Ammon's horn (tissue), 1 donor: ENCODE measurements at regions not wholly inside any gene's neighbourhood (a gene's known extent, or its start where the extent isn't known, plus 50 kb on each side); places are given as distances from the start of the nearest gene placed in this dataset.
"Not testable (repeated sequence)": the region's sequence is repeated elsewhere in the genome, so short reads cannot be mapped to it uniquely, and the experiment has no call there.

ENCODE experiments used
- DNase-seq: peaks from one replicate; pipeline ENCODE4 v3.0.0-alpha.2; 2016; ENCODE audit warnings: low spot score

DNA sequence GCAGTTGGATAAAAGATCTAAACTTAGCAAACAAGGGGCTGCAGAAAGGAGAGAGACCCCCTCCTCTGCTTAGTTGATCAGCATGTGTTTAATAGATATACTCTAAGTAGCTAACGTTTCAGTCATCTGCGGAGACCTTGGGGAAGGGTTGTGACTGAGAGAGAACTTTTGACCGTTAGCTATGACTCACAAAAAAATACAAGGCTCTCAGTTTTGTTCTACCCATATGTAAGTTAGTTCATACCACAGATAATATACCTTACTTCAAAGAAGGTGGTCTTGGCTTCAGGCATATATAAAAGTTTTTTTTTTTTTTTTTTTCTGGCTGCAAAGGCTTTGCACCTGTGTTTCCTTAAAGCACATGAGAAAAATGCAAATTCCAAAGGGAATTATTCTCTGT is 258.9 kb downstream of the GJA1 start:
- no peak for DNase-seq

DNA sequence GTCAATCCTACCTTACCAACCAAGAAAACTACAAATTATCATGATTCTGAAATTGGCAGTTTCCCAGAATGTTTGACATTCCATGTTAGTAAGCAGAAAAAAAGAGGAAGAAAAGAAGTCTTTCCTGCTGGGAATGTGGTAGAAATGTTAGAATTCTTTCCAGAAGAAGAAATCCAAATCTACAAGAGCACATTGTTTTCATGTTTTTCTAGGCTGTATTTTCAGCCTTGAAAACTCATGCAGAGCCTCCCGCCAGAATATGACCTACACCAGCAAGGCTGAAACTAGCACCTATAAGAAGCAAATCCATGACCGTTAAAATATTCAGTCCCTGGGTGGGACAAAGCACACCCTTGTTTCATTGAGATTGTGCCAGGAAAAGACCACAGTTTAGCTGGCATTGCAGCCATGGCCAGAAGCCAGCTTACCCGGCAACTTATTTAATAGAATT is 259.4 kb downstream of the GJA1 start:
- DNase-seq = no peak

DNA sequence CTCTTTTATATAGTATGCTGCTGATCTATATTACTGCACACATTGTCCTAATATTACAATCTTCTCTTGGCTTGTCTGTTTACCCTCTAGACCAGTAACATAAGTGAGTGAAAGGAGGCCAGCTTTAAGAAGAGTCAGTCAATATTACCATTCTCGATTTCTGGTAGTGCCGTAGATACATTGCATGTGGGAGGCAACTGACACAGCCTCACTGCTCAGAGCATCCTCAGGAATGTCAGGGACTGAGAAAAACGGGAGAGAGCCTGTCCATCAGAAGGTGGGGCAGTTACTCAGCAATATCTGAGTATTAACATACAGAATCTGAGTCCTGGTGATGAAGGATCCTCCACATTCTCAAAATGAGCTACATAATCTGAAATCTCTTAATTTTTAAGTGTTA is 259.9 kb downstream of the GJA1 start:
- DNase-seq = no peak

DNA sequence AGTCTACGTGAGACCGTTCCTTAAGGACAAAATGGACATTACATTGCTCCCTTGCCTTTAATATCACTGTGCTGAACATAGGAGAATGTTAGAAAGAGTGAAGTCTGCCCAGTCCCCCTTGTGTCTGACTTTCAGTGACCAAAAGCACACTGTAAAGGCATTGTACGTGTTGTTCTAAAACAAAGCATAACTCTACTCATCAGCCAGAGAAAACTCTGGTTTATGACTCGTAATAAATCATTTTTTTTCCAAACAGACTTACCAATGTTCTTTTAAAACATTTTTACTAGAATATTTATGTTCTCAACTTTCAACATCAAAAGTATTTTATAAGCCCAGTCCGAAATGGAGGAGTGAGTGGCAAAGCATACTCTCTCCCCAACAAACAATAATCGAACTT is 262.5 kb downstream of the GJA1 start:
- DNase-seq = no peak

DNA sequence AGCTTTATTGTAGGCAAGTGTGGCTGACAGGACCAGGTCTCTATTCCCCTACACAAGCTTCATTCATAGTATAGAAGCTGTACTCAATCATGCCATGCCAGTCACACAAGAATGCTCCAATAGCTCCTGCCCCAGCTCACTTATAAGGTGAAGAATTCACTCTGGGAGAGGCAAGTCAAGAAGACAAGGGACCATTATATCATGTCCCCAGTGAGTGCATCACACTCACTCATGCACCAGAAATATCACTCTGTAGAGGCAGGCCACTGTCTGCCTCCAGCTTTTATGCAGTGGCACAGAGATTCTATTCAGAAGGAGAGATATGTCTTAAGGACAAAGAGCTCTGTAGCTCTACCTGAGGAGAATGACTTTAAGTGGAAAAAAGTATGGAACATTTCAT is 263.2 kb downstream of the GJA1 start:
- DNase-seq = no peak

DNA sequence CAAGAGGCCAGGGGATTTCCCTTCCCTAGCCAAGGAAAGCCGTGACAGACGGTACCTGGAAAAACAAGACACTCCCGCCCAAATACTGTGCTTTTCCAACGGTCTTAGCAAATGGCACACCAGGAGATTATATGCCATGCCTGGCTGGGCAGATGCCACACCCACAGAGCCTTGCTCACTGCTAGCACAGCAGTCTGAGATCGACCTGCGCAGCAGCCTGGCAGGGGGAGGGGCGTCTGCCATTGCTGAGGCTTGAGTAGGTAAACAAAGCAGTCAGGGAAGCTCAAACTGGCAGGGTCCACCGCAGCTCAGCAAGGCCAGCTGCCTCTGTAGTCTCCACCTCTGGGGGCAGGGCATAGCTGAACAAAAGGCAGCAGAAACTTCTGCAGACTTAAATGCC is 267.7 kb downstream of the GJA1 start:
- DNase-seq = not testable (repeated sequence)

DNA sequence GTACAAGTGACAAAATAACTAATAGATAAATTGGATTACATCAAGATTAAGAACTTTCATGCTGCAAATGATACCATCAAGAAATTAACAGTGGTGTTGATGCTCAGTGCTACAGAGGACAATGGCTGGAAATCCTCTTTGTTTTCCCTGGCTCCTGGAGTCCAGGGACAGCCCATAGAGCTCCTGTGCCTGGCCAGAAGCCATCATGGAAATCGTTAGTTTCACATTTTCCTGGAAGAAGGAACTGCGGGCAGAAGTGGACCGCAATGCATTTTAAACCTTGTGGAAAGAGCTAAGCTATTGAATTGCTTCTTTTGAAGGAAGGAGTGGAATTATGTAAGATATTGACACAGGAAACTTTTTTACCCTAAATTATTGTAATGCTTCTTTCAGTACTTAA is 276.0 kb downstream of the GJA1 start:
- no peak for DNase-seq

DNA sequence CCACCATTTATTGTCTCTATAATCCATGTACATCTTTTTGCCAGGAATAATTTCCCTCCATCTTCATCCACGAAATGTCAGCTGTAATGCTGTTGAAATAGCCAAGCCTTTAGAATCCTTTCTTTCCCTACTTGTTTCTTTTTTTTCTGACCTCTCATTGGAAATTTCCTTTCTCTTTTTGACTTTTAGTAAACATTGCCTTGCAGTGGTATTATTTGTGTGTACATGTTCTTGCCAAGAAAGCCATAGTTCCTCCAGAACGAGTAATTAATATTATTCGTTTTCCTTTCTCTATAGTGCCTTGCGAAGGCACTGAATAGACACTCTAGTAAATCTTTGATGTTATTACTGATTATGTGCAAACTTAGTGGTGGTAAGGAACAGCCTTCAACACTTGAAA is 282.2 kb downstream of the GJA1 start:
- DNase-seq = no peak

DNA sequence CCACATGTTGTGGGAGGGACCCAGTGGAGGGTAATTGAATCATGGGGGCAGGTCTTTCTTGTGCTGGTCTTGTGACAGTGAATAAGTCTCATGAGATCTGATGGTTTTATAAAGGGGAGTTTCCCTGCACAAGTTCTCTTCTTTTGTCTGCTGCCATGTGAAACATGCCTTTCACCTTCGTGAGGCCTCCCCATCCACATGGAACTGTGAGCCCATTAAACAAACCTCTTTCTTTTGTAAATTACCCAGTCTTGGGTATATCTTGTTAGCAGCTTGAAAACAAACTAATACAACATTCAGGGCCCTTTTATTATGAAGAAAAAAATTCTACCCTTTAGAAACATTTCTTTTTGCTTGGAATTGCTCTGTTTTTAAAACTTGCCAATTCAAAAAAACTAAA is 285.4 kb downstream of the GJA1 start:
- DNase-seq = not testable (repeated sequence)

DNA sequence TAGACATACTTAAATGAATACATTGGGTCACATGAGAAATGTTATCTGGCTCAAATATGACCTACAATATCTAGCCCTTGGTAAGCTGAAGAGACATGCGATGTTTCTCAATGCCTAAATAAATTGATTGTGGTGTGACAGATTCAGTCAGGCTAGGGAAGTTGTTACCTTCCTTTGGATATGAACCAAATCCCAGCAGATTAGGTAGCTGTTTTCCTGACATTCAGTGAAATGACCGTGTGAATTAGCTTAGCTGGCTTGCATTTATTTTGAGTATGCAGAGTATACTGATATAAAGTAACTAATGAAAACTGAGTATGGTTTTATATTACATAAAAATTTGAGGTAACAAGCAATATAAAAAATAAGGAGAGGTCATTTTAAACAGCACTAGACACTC is 288.2 kb downstream of the GJA1 start:
- DNase-seq = no peak

DNA sequence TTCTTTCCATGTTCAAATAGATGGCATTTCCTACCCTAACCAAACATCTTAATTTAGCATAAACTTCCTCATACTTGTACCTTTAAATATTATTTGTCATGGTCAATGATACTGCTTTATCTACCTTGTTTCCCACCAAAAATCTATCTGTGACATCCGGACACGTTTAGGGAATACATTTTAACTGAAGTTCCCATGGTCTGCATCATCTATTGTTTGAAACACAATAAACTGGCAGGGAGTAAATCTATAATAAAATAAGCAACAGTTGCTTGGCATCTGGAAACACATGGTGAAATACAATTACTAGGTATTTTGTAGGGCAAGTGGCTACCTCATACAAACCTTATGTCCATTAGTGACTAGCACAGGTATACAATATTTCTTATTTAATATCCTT is 289.1 kb downstream of the GJA1 start:
- no peak for DNase-seq

DNA sequence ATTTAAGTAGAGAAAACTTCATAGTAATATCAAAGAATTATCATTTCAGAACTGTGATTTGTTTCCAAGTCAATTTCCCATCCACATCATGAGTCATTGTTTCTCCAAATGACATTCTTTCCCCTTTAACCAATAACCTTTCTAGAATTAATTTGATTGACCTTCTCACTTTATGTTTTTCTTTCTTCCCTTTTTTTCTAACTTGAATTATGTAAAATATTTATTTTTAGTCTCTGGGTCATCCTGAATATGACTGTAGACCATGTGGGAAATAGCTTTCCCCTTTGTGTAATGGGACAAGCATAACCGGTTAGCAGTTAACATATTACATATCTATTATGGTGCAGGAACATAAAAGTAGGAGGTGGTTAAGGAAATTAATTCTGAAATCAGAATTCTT is 291.1 kb downstream of the GJA1 start:
- no peak for DNase-seq

DNA sequence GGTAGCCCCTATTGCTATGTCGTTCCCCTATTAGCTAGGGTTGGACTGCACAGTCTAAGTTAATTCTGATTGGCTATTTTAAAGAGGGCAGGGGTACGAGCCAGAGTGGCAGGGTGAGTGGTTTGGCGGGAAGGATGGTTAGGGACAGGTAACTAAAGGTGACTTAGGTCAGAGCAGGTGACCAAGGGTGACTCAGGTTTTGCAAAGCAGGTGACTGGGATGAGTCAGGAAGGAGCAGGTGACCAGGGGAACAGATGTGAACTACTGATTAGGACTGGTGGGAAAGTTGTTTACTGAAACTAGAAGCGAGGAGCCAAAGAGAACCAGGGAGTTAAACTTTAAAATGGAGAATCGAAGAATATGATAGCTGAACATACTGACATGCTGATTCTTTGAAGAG is 295.2 kb downstream of the GJA1 start:
- no peak for DNase-seq

DNA sequence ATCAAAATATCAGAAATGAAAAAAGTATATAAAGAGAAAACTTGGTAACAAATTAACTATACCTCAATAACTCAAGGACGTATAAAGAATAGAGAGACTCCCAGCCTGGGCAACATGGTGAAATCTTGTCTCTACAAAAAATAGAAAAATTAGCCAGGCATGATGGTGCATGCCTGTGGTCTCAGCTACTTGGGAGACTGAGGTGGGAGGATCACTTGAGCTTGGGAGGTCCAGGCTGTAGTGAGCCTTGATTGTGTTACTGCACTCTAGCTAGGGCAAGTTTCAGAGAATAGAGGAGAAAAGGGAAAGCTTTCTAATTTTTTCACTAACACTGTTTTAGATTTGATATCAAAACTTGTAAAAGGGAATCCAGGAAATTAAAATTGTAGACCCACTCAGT is 295.9 kb downstream of the GJA1 start:
- no peak for DNase-seq

DNA sequence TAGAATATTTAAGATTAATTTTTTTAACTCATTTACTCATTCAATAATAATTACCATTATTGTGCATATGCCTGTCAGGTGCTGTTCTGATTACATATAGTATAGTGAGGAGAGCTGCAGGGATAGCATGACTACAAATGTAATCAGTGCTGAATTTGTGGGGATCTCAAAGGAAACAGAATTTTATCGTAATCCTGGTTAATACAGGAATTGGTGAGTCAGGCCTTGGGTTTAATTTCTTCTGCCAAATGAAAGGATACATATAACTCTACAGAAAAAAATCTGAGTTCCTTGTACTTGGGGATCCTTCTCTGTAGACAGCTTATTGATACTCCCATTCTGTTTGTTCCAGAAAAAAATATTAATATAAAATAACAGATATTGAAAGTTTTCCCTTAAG is 297.2 kb downstream of the GJA1 start:
- DNase-seq = no peak

DNA sequence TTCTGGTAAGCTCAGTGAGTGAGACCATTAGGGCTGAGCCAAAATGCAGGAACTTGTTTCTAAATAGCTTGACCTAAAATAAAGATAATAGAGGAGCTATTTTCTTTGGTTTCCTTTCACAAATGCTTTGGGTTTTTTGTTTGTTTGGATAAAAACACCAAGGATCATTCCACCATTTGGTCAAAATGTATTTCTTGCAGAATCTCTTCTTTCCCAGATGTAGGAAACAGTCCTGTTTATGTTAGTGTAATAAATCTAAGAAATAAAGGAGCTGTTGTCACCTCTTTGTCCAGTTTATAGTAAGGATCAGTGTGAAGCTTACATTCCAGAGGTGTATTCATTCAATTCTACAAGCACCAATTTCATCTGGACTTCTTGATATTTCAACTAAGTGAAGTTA is 297.8 kb downstream of the GJA1 start:
- no peak for DNase-seq

DNA sequence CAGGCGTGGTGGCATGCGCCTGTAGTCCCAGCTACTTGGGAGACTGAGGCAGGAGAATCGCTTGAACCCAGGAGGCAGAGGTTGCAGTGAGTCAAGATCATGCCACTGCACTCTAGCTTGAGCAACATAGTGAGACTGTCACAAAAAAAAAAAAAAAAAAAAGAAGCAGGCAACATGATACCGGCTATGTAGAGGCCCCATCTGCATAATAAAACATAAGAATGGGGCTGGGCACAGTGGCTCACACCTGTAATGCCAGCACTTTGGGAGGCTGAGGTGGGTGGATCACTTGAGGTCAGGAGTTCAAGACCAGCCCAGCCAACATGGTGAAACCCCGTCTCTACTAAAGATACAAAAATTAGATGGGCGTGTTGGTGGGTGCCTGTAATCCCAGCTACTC is 304.7 kb downstream of the GJA1 start:
- not testable (repeated sequence) for DNase-seq

DNA sequence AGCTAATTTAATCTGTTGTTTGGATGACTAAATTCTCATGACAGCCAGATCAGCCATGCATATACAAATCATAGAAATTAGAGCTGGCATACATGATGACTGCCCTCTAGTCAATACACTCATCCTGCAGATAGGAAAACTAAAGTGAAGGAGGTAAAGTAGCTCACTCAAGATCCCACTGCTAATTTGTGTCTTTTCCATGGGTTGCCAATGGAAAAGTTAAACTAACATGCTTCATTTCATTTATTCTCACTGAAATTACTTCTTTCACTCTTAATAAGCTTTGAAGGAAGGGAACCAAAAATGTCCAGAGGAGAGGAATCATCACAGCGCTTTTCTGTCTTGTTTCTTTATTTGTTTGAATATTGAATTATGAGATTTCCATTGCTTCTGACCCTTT is 308.2 kb downstream of the GJA1 start:
- no peak for DNase-seq

DNA sequence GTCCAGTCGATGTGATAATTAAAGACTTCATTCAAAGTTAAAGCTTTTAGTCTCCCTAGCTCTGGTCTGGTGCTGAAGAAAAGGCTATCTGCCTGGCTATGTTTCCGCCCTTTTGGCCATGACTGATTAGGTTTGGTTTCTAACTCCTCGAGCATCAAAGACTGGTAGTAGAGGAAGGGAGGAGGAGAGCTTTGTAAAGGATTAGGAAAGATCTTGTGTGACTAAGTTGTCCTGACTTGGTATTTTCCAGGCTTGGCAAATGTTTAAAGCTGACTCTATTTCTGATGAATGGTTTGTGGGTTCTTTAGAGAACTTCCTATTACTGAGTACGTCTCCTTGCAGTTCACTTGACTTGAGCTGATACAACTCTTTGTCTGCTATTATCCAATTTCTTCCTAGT is 312.9 kb downstream of the GJA1 start:
- no peak for DNase-seq

DNA sequence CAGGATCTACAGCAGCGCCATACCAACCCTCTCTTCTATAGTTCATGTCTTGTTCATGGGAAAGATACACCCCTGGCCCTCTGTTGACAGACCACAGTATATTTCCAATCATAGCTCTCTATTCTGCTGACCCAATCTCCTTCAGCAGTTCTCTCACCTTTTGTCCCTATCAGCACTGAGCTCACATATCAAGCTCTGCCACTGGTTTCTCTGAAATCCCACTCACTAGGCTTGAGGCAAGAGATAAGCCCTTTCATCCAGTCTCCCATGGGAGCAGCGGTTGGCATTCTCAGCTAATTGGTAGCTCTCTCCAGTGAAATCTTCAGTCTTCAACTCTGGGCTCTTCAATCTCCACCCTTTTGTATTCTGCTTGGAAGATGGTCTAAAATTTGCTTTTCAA is 313.4 kb downstream of the GJA1 start:
- DNase-seq = no peak

DNA sequence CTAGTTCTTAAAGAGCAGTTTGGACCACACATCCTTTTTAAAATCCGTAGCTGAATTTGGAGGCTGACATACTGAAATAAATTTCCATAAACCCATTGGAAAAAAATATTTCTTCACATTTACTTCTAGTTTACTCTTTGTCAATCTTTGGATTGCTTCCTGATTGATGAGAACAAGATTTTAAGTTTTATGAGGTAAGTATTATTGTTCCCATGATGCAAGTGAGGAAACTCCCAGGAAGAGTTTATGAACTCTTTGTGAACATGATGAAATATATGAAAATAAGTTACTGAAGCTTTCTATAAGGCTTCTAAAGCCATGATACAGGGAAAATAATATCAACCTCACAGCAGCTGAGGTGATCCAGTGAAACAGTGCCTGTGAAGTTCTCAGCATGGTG is 320.0 kb downstream of the GJA1 start:
- DNase-seq = no peak

DNA sequence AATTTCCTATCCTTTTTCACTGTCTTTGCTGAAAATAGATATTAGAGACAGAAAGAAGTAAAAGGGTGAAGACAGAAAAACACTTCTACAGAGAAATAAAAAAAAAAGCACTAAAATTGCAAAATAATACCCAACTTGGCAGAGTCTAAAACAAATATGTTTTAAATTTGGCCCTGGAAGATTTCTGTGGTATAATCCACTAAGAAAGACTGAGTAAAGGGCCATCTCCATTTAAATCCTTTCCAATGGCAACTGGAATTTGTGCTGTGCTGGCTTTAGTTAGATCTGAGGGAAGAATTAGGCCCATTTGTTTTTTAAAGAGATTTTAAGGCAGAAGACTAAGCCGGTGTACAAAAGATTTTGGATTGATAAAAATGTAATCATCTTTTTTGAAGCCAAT is 321.2 kb downstream of the GJA1 start:
- no peak for DNase-seq

DNA sequence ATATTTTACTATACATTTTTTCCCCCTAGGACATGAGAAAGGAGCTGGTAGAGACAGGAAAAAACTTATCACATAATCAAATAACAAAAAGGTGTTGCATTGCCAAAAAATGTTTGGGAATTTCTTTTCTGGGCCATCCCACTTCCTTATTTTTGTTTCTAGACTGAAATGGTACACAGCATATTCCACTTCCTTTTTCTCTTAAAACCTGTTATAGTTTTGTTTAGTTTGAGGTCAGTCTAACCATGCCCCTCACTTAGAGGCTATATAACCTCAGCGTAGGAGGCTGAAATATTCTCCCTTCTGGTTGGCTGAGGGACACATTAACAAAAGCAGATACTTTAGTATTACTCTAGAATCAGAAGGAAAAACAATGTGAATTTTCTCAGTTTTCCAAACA is 323.9 kb downstream of the GJA1 start:
- no peak for DNase-seq

DNA sequence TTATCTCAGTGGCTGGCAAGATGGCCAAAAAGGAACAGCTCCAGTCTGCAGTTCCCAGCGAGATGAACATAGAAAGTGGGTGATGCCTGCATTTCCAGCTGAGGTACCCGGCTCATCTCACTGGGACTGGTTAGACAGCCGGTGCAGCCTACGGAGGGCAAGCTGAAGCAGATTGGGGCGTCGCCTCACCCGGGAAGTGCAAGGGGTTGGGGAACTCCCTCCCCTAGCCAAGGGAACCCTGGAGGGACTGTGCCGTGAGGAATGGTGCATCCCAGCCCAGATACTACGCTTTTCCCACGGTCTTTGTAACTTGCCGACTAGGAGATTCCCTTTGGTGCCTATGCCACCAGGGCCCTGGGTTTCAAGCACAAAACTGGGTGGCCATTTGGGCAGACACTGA is 324.7 kb downstream of the GJA1 start:
- no peak for DNase-seq

DNA sequence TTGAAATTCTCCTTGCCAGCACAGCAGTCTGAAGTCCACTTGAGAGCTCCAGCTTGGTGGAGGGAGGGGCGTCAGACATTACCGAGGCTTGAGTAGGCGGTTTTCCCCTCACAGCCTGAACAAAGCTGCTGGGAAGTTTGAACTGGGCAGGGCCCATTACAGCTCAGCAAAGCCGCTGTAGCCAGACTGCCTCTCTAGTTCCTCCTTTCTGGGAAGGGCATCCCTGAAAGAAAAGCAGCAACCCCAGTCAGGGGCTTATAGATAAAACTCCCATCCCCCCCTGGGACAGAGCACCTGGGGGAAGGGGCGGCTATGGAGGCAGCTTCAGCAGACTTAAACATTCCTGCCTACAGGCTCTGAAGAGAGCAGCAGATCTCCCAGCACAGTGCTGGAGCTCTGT is 325.3 kb downstream of the GJA1 start:
- DNase-seq = no peak
